ENCODE measurements at regions not wholly inside any gene's neighbourhood (a gene's known extent, or its start where the extent isn't known, plus 50 kb on each side); places are given as distances from the start of the nearest gene placed in this dataset.

GRCh38 chr14:101445278-101445677 lies 116.0 kb upstream of the DIO3 start:
- TF ChIP-seq CTCF (conservative IDR thresholded peaks at IDR 0.05; ENCODE audit: low read length) (no peak), EZH2phosphoT487 (IDR thresholded peaks at IDR 0.05; ENCODE audit: borderline replicate concordance, low read depth, low read length) (no peak)

Measured in OCI-LY7 (cell line).